Breast epithelium (tissue), 3 donors: ENCODE measurements at regions not wholly inside any gene's neighbourhood (a gene's known extent, or its start where the extent isn't known, plus 50 kb on each side); places are given as distances from the start of the nearest gene placed in this dataset.

Experiments
- POLR2A ChIP-seq: fragments of 450-650 bp; IDR thresholded peaks from one replicate; pipeline ENCODE4 v1.6.1; 2016; ENCODE audit warnings: antibody characterized with exemption, mild to moderate bottlenecking, moderate library complexity
- POLR2AphosphoS5 ChIP-seq, 3 donors: sonication (generic); formaldehyde crosslinking; IDR thresholded peaks; one replicate each; pipeline ENCODE4 v1.6.1; 2017; ENCODE audit warnings: antibody characterized with exemption in 3 of 3
- TF ChIP-seq, protein P1 (sequence below), 3 donors: fragments of 450-650 bp; IDR thresholded peaks; one replicate each; pipeline ENCODE4 v1.5.1; 2016 to 2017; ENCODE audit warnings: antibody characterized with exemption in 3 of 3, mild to moderate bottlenecking in 3 of 3, moderate library complexity in 3 of 3

- TF ChIP-seq, protein P1, sequence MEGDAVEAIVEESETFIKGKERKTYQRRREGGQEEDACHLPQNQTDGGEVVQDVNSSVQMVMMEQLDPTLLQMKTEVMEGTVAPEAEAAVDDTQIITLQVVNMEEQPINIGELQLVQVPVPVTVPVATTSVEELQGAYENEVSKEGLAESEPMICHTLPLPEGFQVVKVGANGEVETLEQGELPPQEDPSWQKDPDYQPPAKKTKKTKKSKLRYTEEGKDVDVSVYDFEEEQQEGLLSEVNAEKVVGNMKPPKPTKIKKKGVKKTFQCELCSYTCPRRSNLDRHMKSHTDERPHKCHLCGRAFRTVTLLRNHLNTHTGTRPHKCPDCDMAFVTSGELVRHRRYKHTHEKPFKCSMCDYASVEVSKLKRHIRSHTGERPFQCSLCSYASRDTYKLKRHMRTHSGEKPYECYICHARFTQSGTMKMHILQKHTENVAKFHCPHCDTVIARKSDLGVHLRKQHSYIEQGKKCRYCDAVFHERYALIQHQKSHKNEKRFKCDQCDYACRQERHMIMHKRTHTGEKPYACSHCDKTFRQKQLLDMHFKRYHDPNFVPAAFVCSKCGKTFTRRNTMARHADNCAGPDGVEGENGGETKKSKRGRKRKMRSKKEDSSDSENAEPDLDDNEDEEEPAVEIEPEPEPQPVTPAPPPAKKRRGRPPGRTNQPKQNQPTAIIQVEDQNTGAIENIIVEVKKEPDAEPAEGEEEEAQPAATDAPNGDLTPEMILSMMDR (IDR thresholded peaks at IDR 0.05) = no peak
- no peak for TF ChIP-seq POLR2A
- TF ChIP-seq POLR2AphosphoS5 (IDR thresholded peaks at IDR 0.05) = no peak
Observed at GRCh38 chr9:107809871-107810460, 320.4 kb upstream of the KLF4 start.
